CD4-positive, CD25-positive, alpha-beta regulatory T cell (primary cell): ENCODE measurements at regions not wholly inside any gene's neighbourhood (a gene's known extent, or its start where the extent isn't known, plus 50 kb on each side); places are given as distances from the start of the nearest gene placed in this dataset.

ENCODE experiments used
- ATAC-seq, 2 donors: fragments of 150-1000 bp; cut with Tn5 transposase; one replicate each; pipeline ENCODE4 v1.10.0; 2021; ENCODE audit warnings: low read depth in 2 of 2, moderate number of reproducible peaks in 2 of 2, moderate library complexity in 1 of 2
- DNase-seq, 3 donors: peaks; one replicate each; pipeline versions ENCODE4 v3.0.0 to v3.0.0-alpha.2; 2012 to 2022; ENCODE audit warnings: mixed read lengths in 1 of 3
- H3K27ac ChIP-seq: one replicate; pipeline ENCODE4 v1.7.0; 2013; ENCODE audit warnings: mild to moderate bottlenecking, low read length; ENCODE audit not compliant: insufficient read depth, poor library complexity, severe bottlenecking
- H3K27me3 ChIP-seq: one replicate; pipeline ENCODE4 v1.7.0; 2013; ENCODE audit warnings: low read length; ENCODE audit not compliant: control insufficient read depth, insufficient read depth
- H3K36me3 ChIP-seq: one replicate; pipeline ENCODE4 v1.7.0; 2013; ENCODE audit warnings: mild to moderate bottlenecking, low read length, moderate library complexity; ENCODE audit not compliant: control insufficient read depth, insufficient read depth
- H3K4me1 ChIP-seq: 2 replicates; pipeline ENCODE4 v1.7.0; 2013; ENCODE audit warnings: mild to moderate bottlenecking, low read length; ENCODE audit not compliant: insufficient read depth, control insufficient read depth, poor library complexity, severe bottlenecking
- H3K4me3 ChIP-seq: one replicate; pipeline ENCODE4 v1.7.0; 2013; ENCODE audit warnings: low read depth, mild to moderate bottlenecking, low read length, moderate library complexity
- H3K9me3 ChIP-seq, 2 experiments: 1 replicate in 1 of 2; 2 replicates in 1 of 2; pipeline ENCODE4 v1.7.0; 2013; ENCODE audit warnings: low read length in 2 of 2, mild to moderate bottlenecking in 1 of 2, moderate library complexity in 1 of 2; ENCODE audit not compliant: control insufficient read depth in 2 of 2
- H3K27ac Mint-ChIP-seq, 3 donors: one replicate each; pipeline ENCODE4 v1.8.0; 2020 to 2022; ENCODE audit warnings: mild to moderate bottlenecking in 3 of 3, mixed read lengths in 3 of 3, moderate library complexity in 2 of 3
- H3K27me3 Mint-ChIP-seq: one replicate; pipeline ENCODE4 v1.8.0; 2022; ENCODE audit warnings: mild to moderate bottlenecking, mixed read lengths
- H3K36me3 Mint-ChIP-seq: one replicate; pipeline ENCODE4 v1.8.0; 2020; ENCODE audit warnings: mixed read lengths
- H3K4me1 Mint-ChIP-seq, 4 donors: one replicate each; pipeline ENCODE4 v1.8.0; 2020 to 2022; ENCODE audit warnings: mixed read lengths in 4 of 4, mild to moderate bottlenecking in 1 of 4
- H3K4me3 Mint-ChIP-seq, 4 donors: one replicate each; pipeline ENCODE4 v1.8.0; 2020 to 2022; ENCODE audit warnings: mild to moderate bottlenecking in 4 of 4, mixed read lengths in 4 of 4, moderate library complexity in 3 of 4
- H3K9me3 Mint-ChIP-seq, 7 donors: one replicate each; pipeline ENCODE4 v1.8.0; 2020 to 2022; ENCODE audit warnings: mixed read lengths in 7 of 7, mild to moderate bottlenecking in 3 of 7, moderate library complexity in 2 of 7

DNA sequence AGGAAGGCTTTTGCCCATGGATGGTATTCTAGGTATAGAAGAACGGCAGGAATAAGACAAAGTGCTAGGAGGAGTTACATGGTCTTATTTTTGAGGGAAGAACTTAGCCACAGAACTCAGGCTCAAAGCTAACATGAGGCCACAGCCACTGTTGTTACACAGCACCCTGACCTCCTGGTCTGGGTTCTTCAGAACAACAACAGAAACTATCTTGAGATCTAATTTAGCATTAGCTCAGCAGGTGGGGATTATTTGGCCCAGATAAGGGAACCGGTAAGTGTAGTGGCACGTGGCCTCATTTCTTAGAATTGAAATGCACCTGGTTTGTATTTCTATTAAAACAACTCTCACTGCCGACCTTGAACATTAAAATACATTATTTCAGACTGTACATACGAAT is 1168.7 kb upstream of the SEMA6A start:
- Histone ChIP-seq H3K27ac (no peak overlapping the region), H3K4me1 (no peaks in the 10 kb centered on the region), H3K4me3 (no peak overlapping the region), H3K9me3 (peaks cover 0 to 1% of the 10 kb centered on the region in 2 experiments), H3K36me3 (no peaks in the 10 kb centered on the region), H3K27me3 (no peaks in the 10 kb centered on the region)
- ATAC-seq (no peak), DNase-seq (no peak)
- Mint-ChIP-seq H3K4me1 (no peaks in the 10 kb centered on the region), H3K9me3 (peaks cover 0 to 12% (median 4%) of the 10 kb centered on the region in 7 donors), H3K27ac (no peak overlapping the region), H3K27me3 (no peaks in the 10 kb centered on the region), H3K4me3 (no peak overlapping the region), H3K36me3 (no peaks in the 10 kb centered on the region)

DNA sequence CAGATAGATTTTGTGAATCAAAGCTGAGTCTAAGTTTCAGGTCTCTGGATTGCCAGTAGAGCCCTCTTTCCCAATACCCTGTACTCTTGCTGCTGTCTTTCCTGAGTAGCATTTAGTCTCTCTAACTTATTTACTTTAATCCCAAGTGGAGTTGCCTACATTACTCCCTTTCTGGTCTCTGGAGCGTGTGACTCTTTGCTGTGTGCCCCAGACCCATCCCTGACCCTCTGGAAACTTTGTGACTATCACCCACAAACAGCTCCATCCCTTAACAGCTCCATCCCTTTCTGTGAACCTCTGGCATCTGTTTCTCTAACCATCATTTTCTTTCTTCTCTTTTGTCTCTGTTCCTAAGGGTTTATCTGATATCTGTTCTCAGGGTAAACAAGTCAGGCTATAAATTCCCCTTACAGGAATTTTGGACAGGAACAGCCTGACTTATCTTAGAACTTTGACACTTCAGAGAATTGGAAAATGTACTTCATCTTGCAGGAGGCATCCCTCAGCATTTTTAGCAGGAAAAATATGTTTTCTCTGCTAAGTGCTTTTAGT is 1167.1 kb upstream of the SEMA6A start:
- H3K27me3 Mint-ChIP-seq, result no peaks in the 10 kb centered on the region
- H3K9me3 ChIP-seq, result no peaks in the 10 kb centered on the region

DNA sequence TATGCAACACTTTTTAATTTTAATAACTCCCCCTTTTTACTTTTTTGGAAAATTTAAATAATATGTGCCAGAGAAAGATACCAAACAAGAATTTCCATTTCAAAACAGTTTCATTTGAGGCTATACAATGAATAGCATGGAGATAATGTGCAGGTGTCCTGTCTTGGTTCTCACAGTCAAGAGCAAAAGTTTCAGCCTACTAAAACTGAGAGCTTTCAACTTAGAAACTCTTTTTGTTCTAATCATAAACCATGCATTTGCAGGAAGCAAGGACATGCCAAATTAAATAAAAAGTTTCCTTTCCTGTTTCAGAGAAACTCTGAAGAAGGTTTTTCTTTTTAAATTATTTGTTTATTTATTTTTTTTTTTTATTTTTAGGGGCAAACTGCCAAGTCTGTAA is 1165.6 kb upstream of the SEMA6A start:
- no peaks in the 10 kb centered on the region for H3K27me3 ChIP-seq
- no peak for ATAC-seq
- no peaks in the 10 kb centered on the region for H3K36me3 Mint-ChIP-seq
- no peak overlapping the region for H3K27ac Mint-ChIP-seq
- H3K4me1 ChIP-seq, result no peaks in the 10 kb centered on the region
- H3K4me1 Mint-ChIP-seq, result no peaks in the 10 kb centered on the region
- H3K9me3 ChIP-seq, result no peaks in the 10 kb centered on the region
- peaks cover 0 to 18% (median 7%) of the 10 kb centered on the region in 7 donors for H3K9me3 Mint-ChIP-seq
- no peak overlapping the region for H3K4me3 ChIP-seq
- no peak for DNase-seq
- no peak overlapping the region for H3K27ac ChIP-seq
- H3K36me3 ChIP-seq, result no peaks in the 10 kb centered on the region
- no peaks in the 10 kb centered on the region for H3K27me3 Mint-ChIP-seq
- no peak overlapping the region for H3K4me3 Mint-ChIP-seq

More for the DNA sequence above, 1167.1 kb upstream of the SEMA6A start:
- ATAC-seq (no peak), DNase-seq (no peak)
- Histone ChIP-seq H3K27ac (no peak overlapping the region), H3K4me3 (no peak overlapping the region), H3K36me3 (no peaks in the 10 kb centered on the region), H3K4me1 (no peaks in the 10 kb centered on the region), H3K27me3 (no peaks in the 10 kb centered on the region)
- H3K4me1 Mint-ChIP-seq, result no peaks in the 10 kb centered on the region
- peaks cover 0 to 21% (median 7%) of the 10 kb centered on the region in 7 donors for H3K9me3 Mint-ChIP-seq
- no peaks in the 10 kb centered on the region for H3K36me3 Mint-ChIP-seq
- no peak overlapping the region for H3K27ac Mint-ChIP-seq
- H3K4me3 Mint-ChIP-seq, result no peak overlapping the region

DNA sequence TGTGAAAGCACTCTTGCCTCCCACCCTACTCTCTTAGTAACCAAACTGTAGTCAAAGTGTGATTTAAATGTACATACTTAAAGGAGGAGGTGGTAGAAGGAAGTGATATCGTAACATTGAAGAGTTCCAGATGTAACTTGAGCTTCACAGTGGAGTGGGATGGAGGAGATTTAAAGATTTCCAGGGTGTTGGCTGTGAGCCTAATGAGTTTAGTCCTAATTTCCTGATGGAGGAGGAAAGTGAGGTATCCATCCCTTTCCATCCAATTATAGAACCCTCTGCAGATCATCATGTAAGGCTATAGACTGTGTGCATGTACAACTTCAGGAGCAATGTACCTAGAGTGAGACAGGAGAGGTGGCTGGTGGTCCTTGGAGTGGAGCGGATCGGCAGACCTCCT is 1163.9 kb upstream of the SEMA6A start:
- no peak for ATAC-seq
- Histone ChIP-seq H3K27ac (no peak overlapping the region), H3K27me3 (no peaks in the 10 kb centered on the region), H3K4me3 (no peak overlapping the region), H3K9me3 (peaks cover 0 to 2% of the 10 kb centered on the region in 2 experiments), H3K4me1 (no peaks in the 10 kb centered on the region), H3K36me3 (no peaks in the 10 kb centered on the region)
- H3K4me1 Mint-ChIP-seq, result no peaks in the 10 kb centered on the region
- no peak for DNase-seq
- H3K27ac Mint-ChIP-seq, result no peak overlapping the region
- H3K4me3 Mint-ChIP-seq, result no peak overlapping the region
- H3K9me3 Mint-ChIP-seq, result peaks cover 0 to 15% (median 6%) of the 10 kb centered on the region in 7 donors
- H3K36me3 Mint-ChIP-seq, result no peaks in the 10 kb centered on the region
- no peaks in the 10 kb centered on the region for H3K27me3 Mint-ChIP-seq

DNA sequence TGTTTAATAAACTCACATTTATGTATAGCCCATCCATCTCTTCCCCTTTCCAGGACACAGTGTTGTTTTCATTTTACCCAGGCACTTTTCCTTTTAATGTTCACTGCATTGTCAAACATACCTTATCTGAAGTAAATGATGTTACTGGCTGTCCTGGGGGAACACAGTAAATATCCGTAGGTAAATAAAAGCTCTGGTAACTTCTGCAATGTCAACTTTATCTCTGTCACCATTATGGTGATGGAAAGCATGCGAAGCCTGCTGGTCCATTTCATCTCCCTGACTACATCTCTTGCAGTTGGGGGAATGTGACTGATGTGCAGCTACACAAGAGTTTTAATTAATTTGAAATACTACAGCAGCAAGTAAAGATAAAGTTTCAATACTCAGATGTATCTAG is 1162.1 kb upstream of the SEMA6A start:
- Mint-ChIP-seq H3K36me3 (no peaks in the 10 kb centered on the region), H3K27me3 (no peaks in the 10 kb centered on the region), H3K4me1 (no peaks in the 10 kb centered on the region), H3K27ac (no peak overlapping the region), H3K4me3 (no peak overlapping the region), H3K9me3 (peaks cover 0 to 17% (median 5%) of the 10 kb centered on the region in 7 donors)
- ATAC-seq (no peak), DNase-seq (no peak)
- Histone ChIP-seq H3K9me3 (peaks cover 0 to 2% of the 10 kb centered on the region in 2 experiments), H3K4me3 (no peak overlapping the region), H3K27ac (no peak overlapping the region), H3K27me3 (no peaks in the 10 kb centered on the region), H3K4me1 (no peaks in the 10 kb centered on the region), H3K36me3 (no peaks in the 10 kb centered on the region)

DNA sequence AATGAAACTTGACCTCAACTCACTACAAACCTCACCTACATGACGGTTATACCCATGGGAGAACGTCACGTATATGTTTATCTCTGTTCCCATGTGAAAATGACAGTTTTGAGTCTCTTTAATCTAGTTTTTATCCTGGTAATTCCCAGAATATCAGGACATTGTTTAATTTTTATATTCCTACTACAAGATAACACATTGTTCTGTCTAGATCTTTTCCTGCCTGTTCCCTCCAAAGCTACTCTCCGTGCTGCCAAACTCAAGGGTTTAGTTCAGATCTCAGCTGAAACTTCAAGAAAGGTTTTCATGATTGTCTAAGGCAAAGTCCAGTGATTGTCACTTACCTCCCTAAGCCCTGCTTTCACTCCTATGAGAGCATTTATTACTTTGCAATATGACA is 1159.4 kb upstream of the SEMA6A start:
- no peak for DNase-seq
- Mint-ChIP-seq H3K4me3 (no peak overlapping the region), H3K9me3 (peaks cover 3 to 23% (median 6%) of the 10 kb centered on the region in 7 donors), H3K36me3 (no peaks in the 10 kb centered on the region), H3K27ac (no peak overlapping the region), H3K4me1 (no peaks in the 10 kb centered on the region), H3K27me3 (no peaks in the 10 kb centered on the region)
- H3K9me3 ChIP-seq, result peaks cover 0 to 2% of the 10 kb centered on the region in 2 experiments
- H3K4me3 ChIP-seq, result no peak overlapping the region
- H3K27me3 ChIP-seq, result no peaks in the 10 kb centered on the region
- H3K36me3 ChIP-seq, result no peaks in the 10 kb centered on the region
- H3K27ac ChIP-seq, result no peak overlapping the region
- no peak for ATAC-seq
- H3K4me1 ChIP-seq, result no peaks in the 10 kb centered on the region

DNA sequence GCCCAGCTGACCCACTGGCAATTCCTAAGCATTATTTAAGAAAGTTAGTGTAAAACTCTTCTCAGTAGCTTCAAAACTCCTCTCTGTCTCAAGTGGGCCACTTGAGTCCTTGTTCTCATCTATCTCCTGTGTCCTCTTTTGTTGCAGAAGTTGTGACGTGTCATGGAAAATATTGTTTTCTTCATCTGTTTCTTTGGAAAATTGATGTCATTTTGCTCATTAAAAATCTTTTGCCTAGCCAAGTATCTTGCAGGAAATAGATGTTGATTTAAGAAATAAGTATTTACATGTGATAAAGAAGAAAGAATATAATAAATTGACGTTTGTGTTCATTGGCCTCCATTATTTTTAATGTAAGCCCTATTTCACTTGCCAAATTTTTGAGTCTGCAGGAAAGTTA is 1158.4 kb upstream of the SEMA6A start:
- Mint-ChIP-seq H3K27ac (no peak overlapping the region), H3K9me3 (peaks cover 3 to 20% (median 6%) of the 10 kb centered on the region in 7 donors), H3K36me3 (no peaks in the 10 kb centered on the region), H3K4me3 (no peak overlapping the region), H3K4me1 (no peaks in the 10 kb centered on the region), H3K27me3 (no peaks in the 10 kb centered on the region)
- no peak overlapping the region for H3K4me3 ChIP-seq
- DNase-seq, result no peak
- ATAC-seq, result no peak
- no peaks in the 10 kb centered on the region for H3K36me3 ChIP-seq
- no peak overlapping the region for H3K27ac ChIP-seq
- no peaks in the 10 kb centered on the region for H3K27me3 ChIP-seq
- peaks cover 0 to 2% of the 10 kb centered on the region in 2 experiments for H3K9me3 ChIP-seq
- H3K4me1 ChIP-seq, result no peaks in the 10 kb centered on the region

DNA sequence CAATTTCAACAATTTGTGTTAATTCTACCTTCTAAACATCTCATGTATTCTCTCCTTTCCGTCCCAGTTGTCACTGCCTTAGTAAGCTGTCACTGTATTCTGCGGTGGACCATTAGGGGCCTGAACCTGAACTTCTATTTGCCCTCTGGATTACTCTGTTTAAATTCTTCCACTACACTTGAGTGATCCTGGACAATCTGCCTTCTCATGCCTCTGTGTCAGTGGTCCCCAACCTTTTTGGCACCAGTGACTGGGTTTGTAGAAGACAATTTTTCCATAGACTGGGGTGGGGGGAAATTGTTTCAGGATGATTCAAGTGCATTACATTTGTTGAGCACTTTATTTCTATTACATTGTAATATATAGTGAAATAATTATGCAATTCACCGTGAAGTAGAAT is 1157.6 kb upstream of the SEMA6A start:
- no peaks in the 10 kb centered on the region for H3K36me3 ChIP-seq
- no peak overlapping the region for H3K27ac ChIP-seq
- Mint-ChIP-seq H3K9me3 (peaks cover 0 to 15% (median 6%) of the 10 kb centered on the region in 7 donors), H3K27me3 (no peaks in the 10 kb centered on the region), H3K36me3 (no peaks in the 10 kb centered on the region), H3K4me1 (no peaks in the 10 kb centered on the region), H3K4me3 (no peak overlapping the region), H3K27ac (no peak overlapping the region)
- H3K4me1 ChIP-seq, result no peaks in the 10 kb centered on the region
- no peak for DNase-seq
- no peak overlapping the region for H3K4me3 ChIP-seq
- no peaks in the 10 kb centered on the region for H3K27me3 ChIP-seq
- no peak for ATAC-seq
- H3K9me3 ChIP-seq, result peaks cover 0 to 2% of the 10 kb centered on the region in 2 experiments
